HCT116 (cell line): ENCODE measurements at regions not wholly inside any gene's neighbourhood (a gene's known extent, or its start where the extent isn't known, plus 50 kb on each side); places are given as distances from the start of the nearest gene placed in this dataset.

Source experiments
- CTCF ChIP-seq, 3 experiments: fragments of 200-600 bp in 1 of 3; sonication (generic) in 1 of 3; IDR thresholded peaks in 2 of 3; conservative IDR thresholded peaks in 1 of 3; 2 replicates each; pipeline ENCODE4 v1.5.1; 2012 to 2017; ENCODE audit warnings: low read depth in 2 of 3, low read length in 2 of 3, antibody characterized with exemption in 1 of 3, borderline replicate concordance in 1 of 3, control low read depth in 1 of 3, mild to moderate bottlenecking in 1 of 3, mixed read lengths in 1 of 3, mixed run types in 1 of 3, moderate library complexity in 1 of 3; ENCODE audit not compliant: insufficient read depth in 1 of 3
- EZH2 ChIP-seq: fragments of 200-600 bp; sonication (generic); IDR thresholded peaks from 2 replicates; pipeline ENCODE4 v1.6.1; 2017; ENCODE audit warnings: antibody characterized with exemption, mixed run types
- FOSL1 ChIP-seq: IDR thresholded peaks from 2 replicates; pipeline ENCODE4 v1.6.1; 2012; ENCODE audit warnings: low read depth
- POLR2A ChIP-seq: IDR thresholded peaks from 2 replicates; pipeline ENCODE4 v1.7.0; 2011; ENCODE audit warnings: borderline replicate concordance; ENCODE audit not compliant: insufficient read depth, insufficient read length; ENCODE audit errors: extremely low read depth
- POLR2AphosphoS5 ChIP-seq: IDR thresholded peaks from 2 replicates; pipeline ENCODE4 v1.6.1; 2011; ENCODE audit warnings: mild to moderate bottlenecking, low read depth, low read length, moderate library complexity
- SP1 ChIP-seq: IDR thresholded peaks from 2 replicates; pipeline ENCODE4 v1.6.1; 2012; ENCODE audit warnings: low read depth

DNA sequence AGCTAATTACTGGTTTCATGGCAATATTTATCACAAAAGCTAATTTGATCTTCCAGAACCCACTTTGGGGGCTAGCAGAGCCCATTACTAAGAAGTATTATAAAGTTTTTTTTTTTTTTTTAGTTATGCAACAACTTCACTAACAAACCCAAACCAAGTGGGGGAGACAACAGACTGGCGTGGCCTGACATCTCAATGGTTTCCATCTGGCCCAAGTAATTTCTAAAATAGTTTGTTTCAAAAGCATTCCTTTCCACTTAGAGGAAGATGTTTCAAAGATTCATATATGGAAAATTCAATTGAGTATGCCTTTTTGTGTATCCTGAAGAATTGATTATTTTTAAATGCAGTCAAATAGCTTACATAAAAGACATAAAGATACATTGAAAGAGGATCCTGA lies 367.1 kb downstream of the HRH4 start:
- TF ChIP-seq CTCF (IDR thresholded peaks at IDR 0.05 in 2 of 3, conservative IDR thresholded peaks at IDR 0.05 in 1 of 3; ENCODE audit: borderline replicate concordance in 1 of 3, insufficient read depth in 1 of 3, low read depth in 2 of 3, low read length in 2 of 3), result no peak
- no peak for TF ChIP-seq POLR2AphosphoS5
- TF ChIP-seq EZH2, result no peak
- TF ChIP-seq SP1, result no peak
- TF ChIP-seq POLR2A, result no peak
- no peak for TF ChIP-seq FOSL1
